HG03066 (cell line): ENCODE measurements at regions not wholly inside any gene's neighbourhood (a gene's known extent, or its start where the extent isn't known, plus 50 kb on each side); places are given as distances from the start of the nearest gene placed in this dataset.

Experiments
- ATAC-seq: cut with Tn5 transposase; IDR thresholded peaks from one replicate; pipeline ENCODE4 v1.9.1; 2021; ENCODE audit warnings: low read depth; ENCODE audit not compliant: unreplicated experiment

DNA sequence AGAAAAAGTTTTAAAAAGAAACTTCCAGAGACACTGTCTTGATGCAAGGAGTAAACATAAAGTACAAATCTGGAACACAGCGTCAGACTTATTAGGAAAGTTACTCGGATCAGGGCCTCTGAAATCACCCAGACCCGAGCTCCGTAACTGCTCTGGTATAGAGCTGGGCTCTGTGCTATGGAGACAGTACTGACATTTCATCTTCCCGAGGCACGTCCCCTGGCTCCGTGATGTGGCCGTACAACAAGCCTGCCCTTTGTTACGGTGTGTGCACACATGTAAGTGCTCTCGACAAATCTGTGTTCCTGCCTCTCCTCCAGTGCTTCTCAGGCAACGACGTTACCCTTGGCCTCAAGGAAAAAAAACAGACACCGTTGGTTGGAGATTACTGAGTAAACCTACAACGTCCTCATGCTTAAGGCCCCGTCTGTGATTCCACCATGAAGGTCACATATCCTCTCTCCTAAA, 107.0 kb upstream of the IRF2BP2 start:
- no peak for ATAC-seq

- no peak for ATAC-seq
Observed at GRCh38 chr1:234715252-234716014, 105.5 kb upstream of the IRF2BP2 start.

- ATAC-seq = no peak
Observed at GRCh38 chr1:234713859-234714258, 103.9 kb upstream of the IRF2BP2 start.

GRCh38 chr1:234713440-234713839, 103.5 kb upstream of the IRF2BP2 start:
- no peak for ATAC-seq

DNA sequence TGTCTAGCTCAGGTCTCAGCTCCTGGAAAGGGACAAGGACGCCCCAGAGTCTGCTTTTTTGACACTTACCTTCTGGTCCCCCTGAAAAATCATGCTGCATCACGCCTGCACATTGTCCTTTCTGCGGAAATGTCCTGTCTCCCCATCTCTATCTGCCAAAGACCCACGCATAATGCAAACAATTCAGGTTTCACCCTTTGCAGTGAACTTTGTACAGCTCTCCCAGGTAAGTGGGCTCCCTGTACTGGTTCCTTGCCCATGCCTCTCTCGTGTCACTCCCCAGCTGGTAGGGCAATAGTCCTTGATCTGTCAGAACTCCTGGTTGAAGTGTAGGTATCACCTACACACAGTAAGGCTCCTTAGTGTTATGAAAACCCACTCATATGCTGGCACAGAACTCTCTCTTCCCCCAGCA, 102.9 kb upstream of the IRF2BP2 start:
- no peak for ATAC-seq

- ATAC-seq = no peak
Observed at GRCh38 chr1:234710936-234711724, 101.2 kb upstream of the IRF2BP2 start.

DNA sequence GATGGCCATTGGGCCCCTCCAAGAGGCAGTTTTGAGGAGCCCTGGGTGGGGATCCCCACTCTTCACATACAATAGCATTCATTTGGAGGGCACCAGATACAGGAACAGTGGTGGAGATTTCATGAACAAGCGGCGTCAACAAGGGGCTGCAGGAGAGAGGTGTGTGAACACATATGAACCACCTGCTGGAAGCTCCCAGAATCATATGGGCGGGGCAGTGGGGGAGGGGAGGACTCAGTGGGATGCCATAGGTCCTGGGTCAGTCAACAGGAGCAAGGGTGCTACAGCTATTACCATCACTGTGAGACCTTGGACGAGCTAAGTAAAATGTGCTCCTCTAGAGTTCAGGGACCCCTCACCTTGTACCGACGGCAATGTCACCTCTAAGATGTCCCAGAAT, 100.4 kb upstream of the IRF2BP2 start:
- no peak for ATAC-seq

- ATAC-seq = no peak
Observed at GRCh38 chr1:234709473-234710228, 99.7 kb upstream of the IRF2BP2 start.

DNA sequence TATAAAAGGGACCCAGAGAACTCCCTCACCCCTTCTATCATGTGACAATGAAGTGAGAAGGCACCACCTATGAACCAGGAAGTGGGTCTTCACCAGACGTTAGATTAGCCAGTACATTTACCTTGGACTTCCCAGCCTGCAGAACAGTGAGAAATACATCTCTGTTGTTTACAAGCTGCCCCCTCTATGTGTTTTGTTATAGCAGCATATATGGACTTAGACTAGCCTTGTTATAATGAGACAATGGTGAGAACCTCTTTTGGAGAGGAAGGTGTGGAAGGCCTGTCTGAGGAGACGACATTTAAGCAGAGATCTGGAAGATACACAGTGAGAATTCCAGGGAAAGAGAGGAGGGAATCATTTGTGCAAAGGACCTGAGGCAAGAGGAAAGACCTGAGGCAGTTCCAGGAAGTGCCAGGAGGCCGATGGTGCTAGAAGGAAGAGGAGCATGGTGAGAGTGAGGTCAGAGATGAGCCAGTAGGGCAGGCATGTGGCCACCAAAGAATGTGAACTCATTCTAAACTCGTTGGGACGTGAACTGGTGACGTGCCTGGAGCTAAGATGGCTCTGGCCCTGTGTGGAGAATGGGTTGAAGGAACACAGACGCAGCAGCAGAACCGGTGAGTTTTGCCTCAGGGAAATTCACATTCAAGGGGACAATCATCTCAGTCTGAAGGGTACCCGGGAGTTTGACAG, 98.9 kb upstream of the IRF2BP2 start:
- no peak for ATAC-seq

GRCh38 chr1:234707641-234708040, 97.7 kb upstream of the IRF2BP2 start:
- no peak for ATAC-seq

DNA sequence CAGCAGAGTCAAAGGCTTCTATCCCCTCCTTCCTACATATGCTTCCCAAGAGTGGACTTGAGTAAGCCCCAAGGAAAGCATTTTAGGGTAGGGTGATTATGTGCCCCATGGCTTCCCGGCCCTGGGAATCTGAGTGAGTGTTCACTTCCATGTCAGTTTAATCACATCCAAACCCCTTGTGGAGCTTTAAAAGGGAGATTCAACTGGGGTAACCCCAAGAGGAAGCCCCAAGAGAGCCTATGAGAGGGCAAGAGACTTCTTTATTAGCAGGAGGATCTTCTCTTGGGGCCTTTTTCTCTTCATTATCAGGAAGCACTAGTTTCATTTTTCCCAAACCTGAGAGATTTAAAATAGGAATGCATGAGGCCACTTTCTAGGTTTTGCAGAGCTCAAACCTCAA, 97.0 kb upstream of the IRF2BP2 start:
- ATAC-seq = no peak

GRCh38 chr1:234706199-234706598, 96.2 kb upstream of the IRF2BP2 start:
- no peak for ATAC-seq

DNA sequence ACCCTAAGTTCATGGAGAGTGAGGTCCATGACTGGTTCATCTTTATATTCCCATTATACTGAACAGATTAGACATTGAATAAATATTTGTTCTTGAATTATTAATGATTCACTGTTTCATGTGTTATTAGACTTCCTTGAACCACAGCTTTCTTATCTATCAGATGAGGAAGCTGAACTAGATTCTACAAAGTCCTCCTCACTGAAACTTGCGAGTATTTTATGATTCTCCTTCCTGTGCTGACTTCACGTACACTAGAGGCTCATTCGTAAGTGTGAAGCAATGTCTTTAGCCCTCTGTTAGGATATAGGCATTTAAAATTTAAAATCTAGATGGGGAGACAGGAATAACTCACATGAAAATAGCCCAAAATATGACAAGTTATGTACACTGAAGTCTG, 95.6 kb upstream of the IRF2BP2 start:
- ATAC-seq = no peak

DNA sequence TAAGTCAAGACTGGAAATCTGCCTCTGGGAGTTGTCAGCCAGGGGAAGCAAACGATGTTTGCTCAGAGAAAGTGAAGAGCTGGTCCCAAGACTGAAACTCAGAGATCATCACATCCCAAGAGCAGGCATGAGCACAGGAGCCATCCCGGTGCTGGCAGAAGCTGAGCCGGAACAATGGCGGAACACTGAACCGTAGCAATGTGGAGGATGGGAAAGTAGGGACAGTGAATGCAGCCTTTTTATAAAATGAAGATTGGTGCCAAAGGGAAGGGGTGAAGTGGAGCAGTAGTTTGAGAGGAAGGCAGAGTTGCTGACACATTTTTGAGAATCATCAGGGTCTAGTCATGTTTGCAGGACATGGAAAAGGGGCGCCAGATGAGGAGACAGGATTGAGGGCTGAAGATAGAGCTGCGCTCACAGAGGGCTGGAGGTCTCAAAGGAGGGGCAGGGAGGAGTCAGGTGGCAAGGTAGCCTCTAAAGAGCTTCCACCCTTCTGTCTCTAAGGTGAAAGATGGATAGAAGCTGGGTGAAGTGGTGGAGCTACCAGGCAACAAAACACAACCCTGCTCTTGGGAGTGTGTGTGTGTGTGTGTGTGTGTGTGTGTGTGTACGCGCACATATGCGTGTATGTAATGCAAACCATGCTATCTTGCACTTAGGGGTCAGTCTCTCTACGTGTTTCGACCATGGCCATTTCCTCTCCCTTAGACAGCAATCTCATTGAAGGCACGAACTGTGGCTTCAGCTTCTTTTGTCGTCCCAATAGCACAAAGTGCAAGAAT, 94.3 kb upstream of the IRF2BP2 start:
- no peak for ATAC-seq

DNA sequence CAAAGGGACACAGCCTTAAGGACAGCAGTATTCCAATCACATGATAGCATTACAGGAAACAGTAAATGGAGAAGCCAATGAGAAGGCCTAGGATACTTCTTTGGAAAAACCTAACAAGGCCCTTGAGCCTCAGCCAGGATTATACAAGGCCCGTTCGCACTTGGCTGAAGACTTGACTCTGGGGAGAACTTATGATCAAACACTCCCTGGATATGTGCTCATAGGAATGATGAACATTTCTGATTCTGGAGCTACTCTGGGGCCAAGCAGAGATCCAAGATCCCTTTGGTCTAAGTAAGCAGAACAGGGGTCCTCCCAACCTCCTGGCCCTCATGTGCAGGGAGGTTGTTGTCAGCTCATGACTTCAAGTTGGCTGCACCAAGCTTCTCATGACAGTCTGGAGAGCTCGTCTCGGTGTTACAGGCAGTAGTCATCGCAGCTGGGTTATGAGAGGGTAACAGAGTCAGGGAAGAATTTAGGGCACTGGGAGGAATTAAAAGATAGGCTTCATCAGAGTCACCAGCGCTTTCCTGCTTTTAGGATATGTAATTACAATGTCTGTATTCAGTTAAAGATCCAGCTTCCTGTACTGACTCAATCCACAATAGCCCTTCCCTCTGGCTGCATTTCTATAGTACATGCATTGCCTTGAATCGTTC, 92.5 kb upstream of the IRF2BP2 start:
- no peak for ATAC-seq

DNA sequence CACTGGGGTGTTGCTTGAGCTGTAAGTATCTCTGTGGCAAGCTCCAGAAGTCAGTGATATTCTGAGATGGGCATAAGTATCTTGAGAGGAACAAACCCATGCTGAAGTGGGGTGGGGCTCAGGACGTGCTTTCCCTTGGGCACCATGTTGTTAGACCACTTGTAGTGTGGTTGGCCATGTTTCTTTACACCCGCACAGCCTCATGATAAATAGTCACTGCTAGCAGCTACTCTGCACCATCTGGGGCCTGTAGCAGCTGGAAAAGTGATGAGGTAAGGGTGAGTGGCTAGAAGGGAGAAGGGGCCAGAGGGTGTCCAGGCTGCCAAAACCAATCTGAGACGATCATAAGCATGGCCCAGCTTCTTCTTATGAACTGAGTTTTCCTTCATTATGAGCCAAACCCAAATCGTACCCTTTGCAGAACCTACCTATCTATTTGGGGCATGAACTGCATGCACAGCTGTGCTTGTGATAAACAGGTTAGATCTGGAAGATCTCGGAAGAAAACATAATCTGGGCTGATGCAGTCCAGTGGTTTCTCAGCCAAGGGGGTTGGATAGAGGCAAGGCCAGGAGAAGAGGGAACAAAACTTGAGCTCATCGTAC, 91.9 kb upstream of the IRF2BP2 start:
- no peak for ATAC-seq

- ATAC-seq = peak; percentile 67
Observed at GRCh38 chr1:234699795-234700665, 90.1 kb upstream of the IRF2BP2 start.

GRCh38 chr1:234698686-234699085, 88.7 kb upstream of the IRF2BP2 start:
- no peak for ATAC-seq
